ENCODE measurements at regions not wholly inside any gene's neighbourhood (a gene's known extent, or its start where the extent isn't known, plus 50 kb on each side); places are given as distances from the start of the nearest gene placed in this dataset.

DNA sequence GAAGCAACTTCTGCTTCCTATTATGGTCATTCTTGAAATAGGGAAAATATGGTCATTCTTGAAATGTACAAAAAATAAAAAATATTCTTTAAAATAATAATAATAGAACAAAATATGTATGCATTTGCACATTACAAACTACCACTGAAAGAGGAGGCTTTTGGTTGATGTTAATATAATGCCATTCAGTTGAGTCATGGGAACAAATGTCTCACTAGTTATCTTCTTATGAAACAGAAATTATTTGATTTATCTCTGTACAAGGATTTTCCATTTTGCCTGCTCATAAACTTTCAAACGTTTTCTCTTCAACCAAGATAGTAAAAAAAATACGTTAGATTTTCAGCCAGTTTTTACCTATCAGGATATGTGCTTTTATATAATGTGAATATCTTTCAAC is 1662.7 kb downstream of the OTOL1 start:
- Histone ChIP-seq H3K27ac (replicated peaks in 1 of 4) (no peak overlapping the region), H3K36me3 (no peaks in the 10 kb centered on the region), H3K4me1 (no peaks in the 10 kb centered on the region), H3K9me3 (no peaks in the 10 kb centered on the region), H3K4me3 (no peak overlapping the region), H3K27me3 (no peaks in the 10 kb centered on the region)
- TF ChIP-seq POLR2AphosphoS5 (IDR thresholded peaks at IDR 0.05) (no peak), POLR2A (IDR thresholded peaks at IDR 0.05; ENCODE audit: low read depth) (no peak), EP300 (IDR thresholded peaks at IDR 0.05) (no peak)
- TF ChIP-seq, protein P1, sequence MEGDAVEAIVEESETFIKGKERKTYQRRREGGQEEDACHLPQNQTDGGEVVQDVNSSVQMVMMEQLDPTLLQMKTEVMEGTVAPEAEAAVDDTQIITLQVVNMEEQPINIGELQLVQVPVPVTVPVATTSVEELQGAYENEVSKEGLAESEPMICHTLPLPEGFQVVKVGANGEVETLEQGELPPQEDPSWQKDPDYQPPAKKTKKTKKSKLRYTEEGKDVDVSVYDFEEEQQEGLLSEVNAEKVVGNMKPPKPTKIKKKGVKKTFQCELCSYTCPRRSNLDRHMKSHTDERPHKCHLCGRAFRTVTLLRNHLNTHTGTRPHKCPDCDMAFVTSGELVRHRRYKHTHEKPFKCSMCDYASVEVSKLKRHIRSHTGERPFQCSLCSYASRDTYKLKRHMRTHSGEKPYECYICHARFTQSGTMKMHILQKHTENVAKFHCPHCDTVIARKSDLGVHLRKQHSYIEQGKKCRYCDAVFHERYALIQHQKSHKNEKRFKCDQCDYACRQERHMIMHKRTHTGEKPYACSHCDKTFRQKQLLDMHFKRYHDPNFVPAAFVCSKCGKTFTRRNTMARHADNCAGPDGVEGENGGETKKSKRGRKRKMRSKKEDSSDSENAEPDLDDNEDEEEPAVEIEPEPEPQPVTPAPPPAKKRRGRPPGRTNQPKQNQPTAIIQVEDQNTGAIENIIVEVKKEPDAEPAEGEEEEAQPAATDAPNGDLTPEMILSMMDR (IDR thresholded peaks at IDR 0.05) = no peak
- intact Hi-C loops (cut with DNase I) = no loop called here
- WGBS = 65% methylated on average over 2 of the region's 2 CpGs
- DNase-seq (ENCODE audit: extremely low spot score) = no peak

DNA sequence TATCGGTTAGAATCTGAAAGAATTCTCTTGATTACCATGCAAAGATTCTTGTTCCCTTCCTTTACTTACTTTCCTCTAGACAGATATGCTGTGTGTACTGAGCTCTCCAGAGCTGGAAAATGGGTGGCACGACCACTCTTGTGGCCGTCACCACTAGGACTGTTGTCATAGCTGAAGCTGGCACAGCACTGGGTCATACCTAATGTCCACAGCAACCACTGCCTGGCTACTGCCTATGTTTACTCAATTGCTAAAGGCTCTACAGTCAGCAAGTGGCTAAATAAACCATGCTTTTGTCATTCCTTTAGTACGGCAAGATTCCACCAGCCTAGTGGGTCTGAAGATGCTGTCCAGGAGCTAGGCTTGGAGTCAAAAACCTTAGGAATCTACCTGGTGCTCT is 1643.0 kb downstream of the OTOL1 start:
- TF ChIP-seq, protein P1 (IDR thresholded peaks at IDR 0.05) = no peak
- TF ChIP-seq POLR2A (IDR thresholded peaks at IDR 0.05; ENCODE audit: low read depth) (no peak), EP300 (IDR thresholded peaks at IDR 0.05) (no peak), POLR2AphosphoS5 (IDR thresholded peaks at IDR 0.05) (no peak)
- WGBS = 93% methylated on average over 4 of the region's 4 CpGs
- Histone ChIP-seq H3K27me3 (no peaks in the 10 kb centered on the region), H3K4me3 (no peak overlapping the region), H3K9me3 (no peaks in the 10 kb centered on the region), H3K27ac (replicated peaks in 1 of 4) (no peak overlapping the region), H3K4me1 (peaks cover 0 to 5% (median 0%) of the 10 kb centered on the region in 4 donors), H3K36me3 (no peaks in the 10 kb centered on the region)
- no peak for DNase-seq (ENCODE audit: extremely low spot score)
- intact Hi-C loops (cut with DNase I) = no loop called here

DNA sequence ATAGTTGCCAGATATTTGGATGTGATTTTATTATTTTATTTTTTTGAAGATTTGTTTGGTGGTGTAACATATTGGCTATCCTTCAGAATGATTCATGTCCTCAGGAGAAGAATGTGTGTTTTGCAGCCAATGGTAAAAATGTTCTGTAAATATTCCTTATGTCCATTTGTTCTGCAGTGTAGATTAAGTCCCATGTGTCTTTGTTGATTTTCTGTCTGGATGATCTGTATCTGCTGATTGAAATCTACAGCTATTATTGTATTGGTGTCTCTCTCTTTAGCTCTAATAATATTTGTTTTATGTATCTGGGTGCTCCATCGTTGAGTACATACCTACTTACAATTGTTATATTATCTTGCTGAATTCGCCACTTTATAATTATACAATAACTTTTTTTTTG is 1641.7 kb downstream of the OTOL1 start:
- Histone ChIP-seq H3K9me3 (no peaks in the 10 kb centered on the region), H3K4me3 (no peak overlapping the region), H3K4me1 (peaks cover 0 to under 1% (median 0%) of the 10 kb centered on the region in 4 donors), H3K27ac (replicated peaks in 1 of 4) (no peak overlapping the region), H3K27me3 (no peaks in the 10 kb centered on the region), H3K36me3 (no peaks in the 10 kb centered on the region)
- no peak for DNase-seq (ENCODE audit: extremely low spot score)
- intact Hi-C loops (cut with DNase I) = no loop called here
- TF ChIP-seq EP300 (IDR thresholded peaks at IDR 0.05) (no peak), POLR2A (IDR thresholded peaks at IDR 0.05; ENCODE audit: low read depth) (no peak), POLR2AphosphoS5 (IDR thresholded peaks at IDR 0.05) (no peak)
- TF ChIP-seq, protein P1 (IDR thresholded peaks at IDR 0.05) = no peak
- WGBS = 83% methylated on average over 2 of the region's 2 CpGs

DNA sequence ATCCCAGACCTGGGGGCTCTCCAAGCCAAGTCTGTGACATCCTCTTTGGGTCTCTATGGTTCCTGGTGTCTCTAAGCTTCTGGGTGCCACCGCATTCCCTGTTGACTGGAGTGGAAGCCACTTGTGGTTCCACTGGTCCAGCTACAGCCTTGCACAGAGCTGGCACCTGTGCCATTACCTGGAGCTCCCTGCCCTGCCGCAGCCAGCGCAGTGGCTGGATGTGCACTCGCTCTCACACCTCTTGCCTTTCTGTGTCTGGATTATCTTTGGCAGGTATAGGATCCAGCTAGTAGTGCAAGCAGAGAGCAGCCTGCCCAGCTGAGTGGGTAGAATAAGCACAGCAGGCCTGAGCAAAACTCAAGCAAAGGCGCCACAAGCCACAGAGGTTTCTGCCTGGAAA is 1635.5 kb downstream of the OTOL1 start:
- 100% methylated on average over 5 of the region's 5 CpGs for WGBS
- H3K4me1 ChIP-seq = no peaks in the 10 kb centered on the region
- H3K27me3 ChIP-seq = no peaks in the 10 kb centered on the region
- no peaks in the 10 kb centered on the region for H3K36me3 ChIP-seq
- no peak overlapping the region for H3K27ac ChIP-seq (replicated peaks in 1 of 4)
- no peak overlapping the region for H3K4me3 ChIP-seq
- TF ChIP-seq, protein P1 (IDR thresholded peaks at IDR 0.05) = no peak
- TF ChIP-seq POLR2A (IDR thresholded peaks at IDR 0.05; ENCODE audit: low read depth) (no peak), POLR2AphosphoS5 (IDR thresholded peaks at IDR 0.05) (no peak), EP300 (IDR thresholded peaks at IDR 0.05) (no peak)
- peaks cover 0 to 22% (median 12%) of the 10 kb centered on the region in 4 donors for H3K9me3 ChIP-seq
- no peak for DNase-seq (ENCODE audit: extremely low spot score)
- intact Hi-C loops (cut with DNase I) = no loop called here

DNA sequence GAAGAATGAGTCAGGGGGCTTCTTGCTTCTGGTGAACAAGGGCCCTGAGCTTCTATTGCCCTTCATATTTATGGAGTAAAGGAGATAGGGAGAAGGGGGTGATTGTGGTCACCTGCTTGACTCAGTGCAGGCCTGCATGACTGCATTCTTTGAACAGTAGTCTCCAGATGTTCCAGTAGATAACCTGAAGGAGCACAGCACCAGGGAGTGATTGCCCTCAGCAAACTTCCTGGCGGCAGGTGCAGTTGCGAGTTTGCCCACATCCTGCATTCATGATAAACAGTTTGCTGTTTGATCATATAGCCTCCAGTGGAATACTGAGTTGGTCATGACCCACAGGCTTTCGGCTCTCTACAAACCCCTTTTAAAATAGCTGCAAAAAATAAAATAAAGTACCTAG is 1632.7 kb downstream of the OTOL1 start:
- Histone ChIP-seq H3K9me3 (peaks cover 0 to 31% (median 21%) of the 10 kb centered on the region in 4 donors), H3K27me3 (no peaks in the 10 kb centered on the region), H3K4me1 (no peaks in the 10 kb centered on the region), H3K4me3 (no peak overlapping the region), H3K27ac (replicated peaks in 1 of 4) (no peak overlapping the region), H3K36me3 (no peaks in the 10 kb centered on the region)
- WGBS = 92% methylated on average over 3 of the region's 3 CpGs
- intact Hi-C loops (cut with DNase I) = no loop called here
- no peak for DNase-seq (ENCODE audit: extremely low spot score)
- TF ChIP-seq, protein P1 (IDR thresholded peaks at IDR 0.05) = no peak
- TF ChIP-seq POLR2A (IDR thresholded peaks at IDR 0.05; ENCODE audit: low read depth) = no peak
- no peak for TF ChIP-seq POLR2AphosphoS5 (IDR thresholded peaks at IDR 0.05)
- no peak for TF ChIP-seq EP300 (IDR thresholded peaks at IDR 0.05)
